HG02852 (cell line): ENCODE measurements at regions not wholly inside any gene's neighbourhood (a gene's known extent, or its start where the extent isn't known, plus 50 kb on each side); places are given as distances from the start of the nearest gene placed in this dataset.
"Not testable (repeated sequence)": the region's sequence is repeated elsewhere in the genome, so short reads cannot be mapped to it uniquely, and the experiment has no call there.

ENCODE experiments used
- ATAC-seq: cut with Tn5 transposase; IDR thresholded peaks from one replicate; pipeline ENCODE4 v1.9.1; 2021; ENCODE audit warnings: mild to moderate bottlenecking, moderate library complexity; ENCODE audit not compliant: unreplicated experiment

DNA sequence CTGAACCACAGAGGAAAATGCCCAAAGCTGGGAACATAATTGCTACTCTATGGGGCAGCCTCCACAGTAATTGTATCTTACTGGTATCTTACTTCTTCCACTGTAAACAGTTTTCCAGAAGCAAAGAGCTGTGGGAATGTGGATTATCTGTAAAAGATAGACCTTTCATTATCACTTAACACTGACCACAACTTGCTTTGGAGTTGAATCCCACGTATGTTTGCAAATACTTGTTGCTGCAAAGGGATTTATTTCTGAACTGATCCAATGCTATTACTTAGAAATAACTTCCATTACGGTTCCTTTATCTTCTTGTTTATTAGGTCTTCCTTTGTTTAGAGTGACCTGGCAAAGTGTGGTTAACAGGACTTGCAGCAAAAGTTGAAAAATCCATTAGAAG is 218.1 kb downstream of the KCTD12 start:
- no peak for ATAC-seq

- peak; percentile 53 for ATAC-seq
Measured at GRCh38 chr13:76667551-76667950, 218.7 kb downstream of the KCTD12 start.

DNA sequence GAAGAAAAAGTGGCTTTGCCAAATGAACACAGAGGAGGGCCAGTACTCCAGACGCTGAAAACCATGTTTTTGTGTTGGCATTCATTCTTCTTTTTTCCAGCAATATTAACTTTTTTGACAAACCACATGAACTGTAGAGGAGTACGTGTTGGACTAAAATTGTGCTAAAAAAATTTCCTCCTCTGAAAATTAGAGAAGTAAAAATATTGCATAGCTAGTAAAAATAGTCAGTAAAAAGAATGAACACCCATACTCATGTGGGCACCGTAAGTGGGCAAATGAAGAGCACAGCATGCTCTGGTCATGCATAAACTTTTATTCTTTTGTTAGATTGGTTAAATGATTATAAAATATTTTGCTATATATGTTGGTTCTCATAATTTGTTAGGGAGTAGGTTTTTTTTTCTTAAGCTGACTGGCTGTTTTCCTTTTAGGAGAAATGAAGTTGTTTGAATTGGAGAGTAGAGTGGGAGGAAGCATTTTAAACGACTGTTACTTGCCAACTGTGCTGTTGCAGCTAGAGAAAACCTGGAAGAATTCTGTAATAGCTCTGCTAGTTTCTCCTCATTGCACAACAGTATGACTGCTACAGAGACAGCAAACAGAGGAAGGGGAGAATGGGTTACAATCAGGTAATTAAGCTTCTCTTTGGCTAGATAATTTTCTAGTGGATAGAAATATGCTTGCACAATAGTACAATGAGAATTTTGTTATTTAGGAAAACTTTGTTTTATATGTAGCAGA is 222.4 kb downstream of the KCTD12 start:
- no peak for ATAC-seq

- ATAC-seq = not testable (repeated sequence)
Measured at GRCh38 chr13:76659074-76659473, 227.1 kb downstream of the KCTD12 start.

- ATAC-seq = no peak
Measured at GRCh38 chr13:76656500-76656899, 229.7 kb downstream of the KCTD12 start.

- no peak for ATAC-seq
Measured at GRCh38 chr13:76656056-76656455, 230.1 kb downstream of the KCTD12 start.

DNA sequence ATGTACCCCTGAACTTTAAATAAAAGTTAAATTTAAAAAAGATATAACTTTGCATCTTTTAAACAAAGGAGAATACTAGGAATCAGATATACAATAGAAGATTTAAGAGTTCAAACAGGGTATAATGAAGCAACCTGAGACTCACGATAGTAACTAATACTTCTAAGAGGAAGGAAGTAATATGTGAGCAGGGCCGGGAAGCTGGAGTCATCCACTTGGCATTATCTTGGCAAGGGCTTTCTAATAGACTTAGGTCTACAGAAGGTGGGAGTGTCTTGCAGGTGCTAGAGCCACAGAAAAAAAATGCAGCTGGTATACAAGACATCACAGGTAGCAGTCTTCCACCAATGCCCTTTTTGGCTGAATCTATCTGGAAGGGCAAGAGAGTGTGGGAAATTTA is 231.9 kb downstream of the KCTD12 start:
- ATAC-seq = no peak

DNA sequence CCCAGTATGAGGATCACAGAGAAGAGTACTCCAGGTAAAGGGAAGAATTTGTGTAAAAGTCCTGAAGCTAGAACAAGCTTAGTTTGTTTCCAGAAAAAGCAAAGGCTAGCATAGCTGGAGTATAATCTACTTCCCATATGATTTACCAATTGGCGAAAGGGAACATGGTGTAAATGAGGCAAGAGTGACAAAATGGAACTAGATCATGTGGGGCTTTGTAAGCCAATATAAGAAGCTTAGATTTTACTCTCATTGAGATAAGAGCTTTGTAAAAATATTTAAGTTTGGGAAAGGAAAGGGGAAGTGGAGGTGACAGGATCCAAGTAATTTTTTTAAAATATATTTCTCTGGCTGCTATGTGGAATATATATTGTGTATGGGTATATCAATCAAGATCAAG is 234.9 kb downstream of the KCTD12 start:
- no peak for ATAC-seq

DNA sequence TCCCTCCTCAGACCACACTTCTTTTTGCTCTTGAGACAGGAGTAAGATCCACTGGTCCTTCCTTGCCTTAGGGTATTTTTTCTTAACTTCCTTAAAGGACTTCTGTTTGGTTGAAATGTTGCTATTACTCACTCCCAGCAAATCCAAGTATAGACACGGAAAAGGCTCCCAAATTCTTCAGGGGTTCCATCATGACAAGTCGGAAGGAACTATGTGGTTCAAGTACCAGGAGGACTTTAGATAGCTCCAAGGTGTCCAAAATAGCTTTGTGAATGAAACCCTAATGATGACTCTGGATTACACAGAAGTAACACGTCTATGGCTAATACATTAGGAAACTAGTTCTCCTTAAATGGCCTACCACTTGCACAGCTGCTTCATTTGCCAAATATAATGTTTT is 238.7 kb downstream of the KCTD12 start:
- ATAC-seq = no peak

GRCh38 chr13:76646946-76647345 is 239.3 kb downstream of the KCTD12 start:
- ATAC-seq = no peak

- ATAC-seq = no peak
Measured at GRCh38 chr13:76645632-76646031, 240.6 kb downstream of the KCTD12 start.

- ATAC-seq = no peak
Measured at GRCh38 chr13:76644906-76645305, 241.3 kb downstream of the KCTD12 start.

DNA sequence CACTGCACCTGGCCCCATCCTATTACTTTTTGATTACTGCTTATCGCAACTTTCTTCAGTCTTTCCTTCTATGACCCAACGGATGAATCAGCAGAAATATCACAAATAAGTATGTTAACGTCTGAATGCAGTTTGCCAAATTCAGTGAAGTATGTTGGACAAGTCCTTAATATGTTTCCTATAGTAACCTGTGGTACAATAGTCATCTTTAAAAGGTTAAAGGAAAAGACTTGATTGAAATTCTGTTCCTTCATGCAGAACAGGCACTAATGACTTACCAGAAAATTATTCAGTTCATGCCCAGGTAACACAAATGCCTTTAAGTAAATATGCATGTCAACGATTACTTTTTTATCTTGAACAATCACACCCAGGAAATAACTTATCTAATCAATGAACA is 242.6 kb downstream of the KCTD12 start:
- no peak for ATAC-seq

- ATAC-seq = no peak
Measured at GRCh38 chr13:76641056-76641455, 245.1 kb downstream of the KCTD12 start.

DNA sequence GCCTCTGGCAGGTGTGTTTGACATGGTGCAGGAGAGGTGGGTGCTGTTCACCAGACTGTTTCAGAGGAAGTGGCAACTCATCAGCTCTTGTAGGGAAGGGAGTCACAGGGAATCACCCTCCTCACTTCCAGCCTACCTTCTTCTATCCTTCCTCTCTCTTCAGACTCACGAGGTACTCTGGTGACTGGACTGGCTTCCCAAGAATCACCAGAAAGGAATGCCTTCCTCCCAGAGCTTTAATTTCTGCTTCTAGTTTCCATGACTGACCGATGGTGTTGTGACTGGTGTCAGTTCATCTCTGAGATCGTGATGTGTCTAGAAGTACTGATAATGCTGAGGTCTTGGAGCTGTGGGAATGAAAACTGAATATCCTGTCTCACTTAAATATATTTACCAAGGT is 247.3 kb downstream of the KCTD12 start:
- ATAC-seq = no peak

DNA sequence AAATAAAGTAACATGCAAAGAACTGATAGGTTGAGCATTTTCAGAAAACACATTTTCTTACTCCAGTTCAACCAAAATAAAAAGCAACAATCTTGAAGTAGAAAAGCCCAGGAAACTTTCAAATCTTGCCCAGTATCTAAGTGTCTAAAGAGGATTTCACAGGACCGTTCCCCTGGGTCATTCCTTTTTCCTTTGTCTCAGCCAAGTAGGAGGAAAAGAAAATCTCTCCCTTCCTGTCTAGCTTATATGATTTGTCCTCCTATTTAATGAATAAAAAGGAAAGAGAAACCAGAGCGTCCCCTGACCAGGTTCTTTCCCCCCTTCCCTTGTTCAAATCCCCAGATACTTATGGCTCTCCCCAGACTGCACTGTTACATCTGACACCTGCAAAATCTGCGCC is 248.0 kb downstream of the KCTD12 start:
- no peak for ATAC-seq

- ATAC-seq = no peak
Measured at GRCh38 chr13:76637641-76638141, 248.5 kb downstream of the KCTD12 start.

DNA sequence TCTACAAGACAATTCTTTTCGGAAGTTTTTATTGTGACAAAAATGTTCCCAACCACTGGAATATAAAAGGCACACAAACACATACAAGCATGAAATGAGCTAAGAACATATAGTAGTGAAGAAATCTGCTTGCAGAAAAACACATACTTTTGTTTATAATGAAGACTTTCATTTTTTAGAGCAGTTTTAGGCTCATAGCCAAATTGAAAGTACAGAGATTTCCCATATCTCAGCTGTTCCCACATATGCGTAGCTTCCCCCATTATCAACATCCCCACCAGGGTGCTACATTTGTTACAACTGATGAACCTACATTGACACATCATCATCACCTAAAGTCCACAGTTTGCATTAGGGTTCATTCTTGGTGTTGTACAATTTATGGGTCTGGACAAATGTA is 249.4 kb downstream of the KCTD12 start:
- no peak for ATAC-seq

DNA sequence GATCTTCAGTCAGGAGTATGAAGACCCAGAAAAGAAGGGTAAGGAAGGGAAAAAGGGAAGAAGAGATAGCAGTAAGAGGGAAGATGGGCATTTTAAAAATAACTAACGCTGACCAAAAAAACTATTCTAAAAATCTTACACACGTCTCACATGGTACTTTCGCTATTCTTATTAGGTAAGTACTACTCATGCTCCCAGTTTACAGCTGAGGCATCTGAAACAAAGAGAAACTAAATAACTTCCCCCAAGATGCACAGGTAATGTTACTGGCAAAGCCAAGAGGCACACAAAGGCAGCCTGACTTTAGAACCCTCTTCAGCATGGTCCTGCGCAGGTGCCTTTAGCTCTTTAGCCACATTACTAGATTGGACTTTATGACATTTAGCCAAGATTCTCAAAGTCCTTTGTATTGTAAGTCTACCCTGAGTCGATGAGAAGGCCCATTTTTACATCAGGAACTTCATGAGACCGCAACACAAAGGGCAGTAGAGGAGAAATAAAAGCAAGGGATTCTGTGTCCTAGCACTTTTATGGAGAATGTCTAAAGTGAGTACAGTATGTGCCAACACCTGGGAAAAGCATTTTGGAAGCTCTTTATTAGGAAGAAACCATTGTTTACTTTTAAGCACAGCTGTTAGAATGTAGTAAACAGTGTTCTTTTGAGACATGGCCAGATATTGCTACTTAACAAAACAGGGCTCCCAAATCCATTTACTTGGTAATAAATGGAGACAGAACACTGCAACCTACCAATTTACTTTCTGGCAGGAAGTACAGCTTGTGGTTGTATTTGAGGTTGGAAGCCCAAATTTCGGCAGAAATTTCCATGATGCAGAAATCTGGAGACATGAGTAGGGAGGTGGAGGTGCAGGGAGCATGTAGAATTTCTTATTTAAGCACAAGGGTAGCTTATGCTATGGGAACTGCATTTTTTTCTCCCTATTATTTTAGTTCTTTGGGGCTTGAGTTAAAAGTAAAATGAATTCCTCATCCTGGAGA is 250.7 kb downstream of the KCTD12 start:
- ATAC-seq = peak; percentile 56

DNA sequence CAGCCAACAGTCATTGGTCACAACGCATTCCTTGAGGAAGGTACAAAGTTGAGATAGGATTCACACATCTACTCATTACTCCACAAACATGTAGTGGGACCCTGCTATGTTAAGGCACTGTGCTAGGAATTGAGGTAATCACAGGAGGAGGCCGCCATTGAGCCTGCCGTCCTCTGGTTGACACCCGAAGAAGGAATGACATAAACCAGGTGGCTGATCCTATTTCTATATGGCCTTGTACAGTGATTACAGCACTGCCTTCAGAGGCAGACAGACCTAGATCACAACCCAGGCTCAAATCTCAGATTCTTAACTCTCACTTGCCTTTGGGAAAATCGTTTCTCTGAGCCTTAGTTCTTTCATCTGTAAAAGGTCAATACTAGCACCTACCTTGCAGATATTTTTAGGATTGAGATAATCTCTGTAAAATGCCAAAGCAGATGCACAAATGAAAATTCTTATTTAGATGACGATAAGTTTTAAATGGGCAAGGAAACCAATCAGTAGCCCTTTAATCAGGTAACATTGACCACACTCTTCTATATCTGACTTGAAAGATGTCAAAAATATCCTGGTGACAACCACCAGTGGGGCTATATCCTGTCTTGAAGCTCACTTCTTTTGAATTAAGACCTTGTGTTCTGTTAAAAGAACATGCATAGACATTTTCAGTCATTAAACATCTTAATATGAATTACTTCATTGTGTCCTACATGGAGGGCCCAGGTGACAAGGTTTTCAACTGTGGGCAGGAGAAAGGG is 251.6 kb downstream of the KCTD12 start:
- ATAC-seq = peak; percentile 46
